GM23338 (cell line): ENCODE measurements at regions not wholly inside any gene's neighbourhood (a gene's known extent, or its start where the extent isn't known, plus 50 kb on each side); places are given as distances from the start of the nearest gene placed in this dataset.

Experiments
- ATAC-seq: fragments of 200-7000 bp; cut with Tn5 transposase; 3 replicates; pipeline ENCODE4 v1.9.1; 2020
- DNase-seq: peaks from one replicate; pipeline ENCODE4 v3.0.0-alpha.2; 2015; ENCODE audit warnings: low spot score
- H2AFZ ChIP-seq: fragments of 200-600 bp; sonication (generic); 2 replicates; pipeline ENCODE4 v1.8.0; 2016; ENCODE audit warnings: antibody characterized with exemption, mild to moderate bottlenecking, moderate library complexity
- H3F3A ChIP-seq: fragments of 200-600 bp; sonication (generic); replicated peaks from 2 replicates; pipeline ENCODE4 v1.8.0; 2017; ENCODE audit warnings: antibody characterized with exemption, mixed run types, low read depth
- H3K27ac ChIP-seq: fragments of 200-600 bp; sonication (generic); 2 replicates; pipeline ENCODE4 v1.6.1; 2016; ENCODE audit warnings: low read depth
- H3K27me3 ChIP-seq: fragments of 200-600 bp; sonication (generic); 2 replicates; pipeline ENCODE4 v1.8.0; 2016; ENCODE audit warnings: mild to moderate bottlenecking, mixed run types, moderate library complexity; ENCODE audit not compliant: insufficient read depth
- H3K36me3 ChIP-seq: fragments of 200-600 bp; sonication (generic); 2 replicates; pipeline ENCODE4 v1.8.0; 2016; ENCODE audit warnings: mild to moderate bottlenecking; ENCODE audit not compliant: insufficient read depth
- H3K4me1 ChIP-seq: fragments of 200-600 bp; sonication (generic); 2 replicates; pipeline ENCODE4 v1.8.0; 2016; ENCODE audit warnings: mild to moderate bottlenecking, moderate library complexity; ENCODE audit not compliant: insufficient read depth
- H3K4me2 ChIP-seq: fragments of 200-600 bp; sonication (generic); 2 replicates; pipeline ENCODE4 v1.7.1; 2017; ENCODE audit warnings: mixed run types
- H3K4me3 ChIP-seq: fragments of 200-600 bp; sonication (generic); 2 replicates; pipeline ENCODE4 v1.6.1; 2016; ENCODE audit warnings: mixed run types
- H3K79me2 ChIP-seq: fragments of 200-600 bp; sonication (generic); replicated peaks from 2 replicates; pipeline ENCODE4 v1.8.0; 2017; ENCODE audit warnings: mild to moderate bottlenecking; ENCODE audit not compliant: insufficient read depth
- H3K9me2 ChIP-seq: fragments of 200-600 bp; sonication (generic); 2 replicates; pipeline ENCODE4 v1.8.0; 2017; ENCODE audit not compliant: insufficient read depth
- H4K20me1 ChIP-seq: fragments of 200-600 bp; sonication (generic); replicated peaks from 2 replicates; pipeline ENCODE4 v1.8.0; 2017; ENCODE audit warnings: mild to moderate bottlenecking; ENCODE audit not compliant: insufficient read depth
- H3K27ac Mint-ChIP-seq: 2 replicates; pipeline ENCODE4 v1.8.0; 2020; ENCODE audit warnings: inconsistent platforms, mild to moderate bottlenecking, moderate library complexity, mixed read lengths
- H3K27me3 Mint-ChIP-seq: 3 replicates; pipeline ENCODE4 v1.8.0; 2022; ENCODE audit warnings: low read depth, mild to moderate bottlenecking, moderate library complexity, mixed read lengths, inconsistent platforms; ENCODE audit not compliant: insufficient read depth, poor library complexity
- H3K36me3 Mint-ChIP-seq: 3 replicates; pipeline ENCODE4 v1.8.0; 2021; ENCODE audit warnings: low read depth, mild to moderate bottlenecking, inconsistent platforms, moderate library complexity, mixed read lengths
- H3K4me1 Mint-ChIP-seq: 3 replicates; pipeline ENCODE4 v1.8.0; 2020; ENCODE audit warnings: mild to moderate bottlenecking, inconsistent platforms, mixed read lengths
- H3K4me3 Mint-ChIP-seq: 3 replicates; pipeline ENCODE4 v1.8.0; 2021; ENCODE audit warnings: moderate library complexity, mild to moderate bottlenecking, inconsistent platforms, mixed read lengths
- H3K9me3 Mint-ChIP-seq: 3 replicates; pipeline ENCODE4 v1.8.0; 2020; ENCODE audit warnings: moderate library complexity, mild to moderate bottlenecking, inconsistent platforms, mixed read lengths
- CREB1 ChIP-seq: fragments of 250-450 bp; sonication (Bioruptor Pico); IDR thresholded peaks from 2 replicates; pipeline ENCODE4 v1.5.0; 2020; ENCODE audit warnings: low read depth, mild to moderate bottlenecking, moderate library complexity
- CTCF ChIP-seq, 2 experiments: fragments of 200-600 bp in 1 of 2; sonication (generic) in 1 of 2; conservative IDR thresholded peaks; 2 replicates each; pipeline versions ENCODE4 v1.5.1 to v1.6.1; 2016 to 2017; ENCODE audit warnings: antibody characterized with exemption in 2 of 2, low read depth in 2 of 2, mild to moderate bottlenecking in 2 of 2, moderate library complexity in 1 of 2
- ETS1 ChIP-seq: IDR thresholded peaks from 2 replicates; pipeline ENCODE4 v1.6.1; 2016; ENCODE audit warnings: antibody characterized with exemption
- EZH2 ChIP-seq: fragments of 200-600 bp; sonication (generic); IDR thresholded peaks from one replicate; pipeline ENCODE4 v1.8.0; 2017; ENCODE audit warnings: antibody characterized with exemption, mild to moderate bottlenecking, low read depth; ENCODE audit not compliant: unreplicated experiment
- EZH2phosphoT487 ChIP-seq: fragments of 200-600 bp; sonication (generic); IDR thresholded peaks from one replicate; pipeline ENCODE4 v1.8.1; 2018; ENCODE audit warnings: antibody characterized with exemption; ENCODE audit not compliant: unreplicated experiment
- JUNB ChIP-seq: IDR thresholded peaks from one replicate; pipeline ENCODE4 v1.6.1; 2016; ENCODE audit warnings: antibody characterized with exemption; ENCODE audit not compliant: unreplicated experiment
- NANOG ChIP-seq: IDR thresholded peaks from 2 replicates; pipeline ENCODE4 v1.6.1; 2016; ENCODE audit warnings: antibody characterized with exemption, borderline replicate concordance
- POLR2AphosphoS5 ChIP-seq: IDR thresholded peaks from 2 replicates; pipeline ENCODE4 v1.6.1; 2016; ENCODE audit warnings: antibody characterized with exemption, low read depth
- STAT1 ChIP-seq: IDR thresholded peaks from one replicate; pipeline ENCODE4 v1.6.1; 2016; ENCODE audit warnings: antibody characterized with exemption; ENCODE audit not compliant: unreplicated experiment
- ZNF331 ChIP-seq: fragments of 250-450 bp; sonication (Bioruptor Pico); IDR thresholded peaks from 2 replicates; pipeline ENCODE4 v1.5.0; 2020; ENCODE audit warnings: low read depth, mild to moderate bottlenecking, moderate library complexity
- TF ChIP-seq, protein P1 (sequence below): fragments of 250-450 bp; sonication (Bioruptor Pico); IDR thresholded peaks from 2 replicates; pipeline ENCODE4 v1.5.0; 2020; ENCODE audit warnings: mild to moderate bottlenecking, moderate library complexity

DNA sequence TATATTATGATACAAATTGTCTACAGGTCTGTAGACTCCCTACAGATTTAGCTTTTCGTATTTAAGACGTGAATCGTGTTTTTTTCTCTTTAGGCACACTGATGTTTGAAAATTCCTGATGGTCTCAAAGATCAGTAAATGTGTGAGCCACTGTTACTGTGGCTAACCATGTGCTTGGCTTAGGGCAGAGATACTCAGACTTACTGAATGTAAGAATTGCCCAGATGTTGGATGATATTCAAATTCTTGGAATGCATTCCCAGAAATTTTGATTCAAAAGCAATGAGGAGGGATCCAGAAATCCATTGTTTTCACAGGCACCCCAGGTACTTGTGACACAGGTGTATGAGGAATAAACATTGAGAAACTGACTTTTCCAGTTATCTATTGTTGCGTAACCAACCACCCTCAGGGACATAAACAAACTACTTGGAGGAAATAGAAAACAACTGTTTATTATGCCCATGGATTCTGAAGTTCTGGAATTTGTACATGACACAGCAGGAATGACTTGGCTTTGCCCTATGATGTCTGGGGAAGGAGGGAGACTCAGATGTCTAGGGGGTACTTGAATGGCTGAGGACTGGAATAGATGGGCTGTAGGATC is 339.6 kb upstream of the CITED2 start:
- H3K36me3 ChIP-seq: no peaks in the 10 kb centered on the region
- H2AFZ ChIP-seq: peak overlapping the region; percentile 58; the same call in 1 of the 2 replicates
- DNase-seq: no peak
- no peaks in the 10 kb centered on the region for H3K9me3 Mint-ChIP-seq
- H3K4me3 ChIP-seq: no peak overlapping the region
- H3K4me2 ChIP-seq: no peak overlapping the region
- H3K4me1 Mint-ChIP-seq: peaks cover 8% of the 10 kb centered on the region; the same call in 2 of the 3 replicates
- no peaks in the 10 kb centered on the region for H3F3A ChIP-seq
- 0 out of 2 replicates have a peak overlapping the region, but pooled peaks have one; percentile 47 for H3K27ac Mint-ChIP-seq
- no peaks in the 10 kb centered on the region for H3K27me3 ChIP-seq
- no peaks in the 10 kb centered on the region for H3K4me1 ChIP-seq
- peaks cover 1% of the 10 kb centered on the region for H3K27me3 Mint-ChIP-seq
- H3K9me2 ChIP-seq: no peaks in the 10 kb centered on the region
- no peaks in the 10 kb centered on the region for H3K79me2 ChIP-seq
- H3K4me3 Mint-ChIP-seq: no peak overlapping the region
- H3K27ac ChIP-seq: no peak overlapping the region
- TF ChIP-seq CREB1 (no peak), EZH2 (no peak), NANOG (no peak), EZH2phosphoT487 (no peak), JUNB (no peak), ZNF331 (CRISPR knock-in tag) (no peak), ETS1 (no peak), POLR2AphosphoS5 (no peak), STAT1 (no peak), CTCF (conservative IDR thresholded peaks at IDR 0.05; ENCODE audit: low read depth in 2 of 2) (no peak)
- TF ChIP-seq, protein P1, sequence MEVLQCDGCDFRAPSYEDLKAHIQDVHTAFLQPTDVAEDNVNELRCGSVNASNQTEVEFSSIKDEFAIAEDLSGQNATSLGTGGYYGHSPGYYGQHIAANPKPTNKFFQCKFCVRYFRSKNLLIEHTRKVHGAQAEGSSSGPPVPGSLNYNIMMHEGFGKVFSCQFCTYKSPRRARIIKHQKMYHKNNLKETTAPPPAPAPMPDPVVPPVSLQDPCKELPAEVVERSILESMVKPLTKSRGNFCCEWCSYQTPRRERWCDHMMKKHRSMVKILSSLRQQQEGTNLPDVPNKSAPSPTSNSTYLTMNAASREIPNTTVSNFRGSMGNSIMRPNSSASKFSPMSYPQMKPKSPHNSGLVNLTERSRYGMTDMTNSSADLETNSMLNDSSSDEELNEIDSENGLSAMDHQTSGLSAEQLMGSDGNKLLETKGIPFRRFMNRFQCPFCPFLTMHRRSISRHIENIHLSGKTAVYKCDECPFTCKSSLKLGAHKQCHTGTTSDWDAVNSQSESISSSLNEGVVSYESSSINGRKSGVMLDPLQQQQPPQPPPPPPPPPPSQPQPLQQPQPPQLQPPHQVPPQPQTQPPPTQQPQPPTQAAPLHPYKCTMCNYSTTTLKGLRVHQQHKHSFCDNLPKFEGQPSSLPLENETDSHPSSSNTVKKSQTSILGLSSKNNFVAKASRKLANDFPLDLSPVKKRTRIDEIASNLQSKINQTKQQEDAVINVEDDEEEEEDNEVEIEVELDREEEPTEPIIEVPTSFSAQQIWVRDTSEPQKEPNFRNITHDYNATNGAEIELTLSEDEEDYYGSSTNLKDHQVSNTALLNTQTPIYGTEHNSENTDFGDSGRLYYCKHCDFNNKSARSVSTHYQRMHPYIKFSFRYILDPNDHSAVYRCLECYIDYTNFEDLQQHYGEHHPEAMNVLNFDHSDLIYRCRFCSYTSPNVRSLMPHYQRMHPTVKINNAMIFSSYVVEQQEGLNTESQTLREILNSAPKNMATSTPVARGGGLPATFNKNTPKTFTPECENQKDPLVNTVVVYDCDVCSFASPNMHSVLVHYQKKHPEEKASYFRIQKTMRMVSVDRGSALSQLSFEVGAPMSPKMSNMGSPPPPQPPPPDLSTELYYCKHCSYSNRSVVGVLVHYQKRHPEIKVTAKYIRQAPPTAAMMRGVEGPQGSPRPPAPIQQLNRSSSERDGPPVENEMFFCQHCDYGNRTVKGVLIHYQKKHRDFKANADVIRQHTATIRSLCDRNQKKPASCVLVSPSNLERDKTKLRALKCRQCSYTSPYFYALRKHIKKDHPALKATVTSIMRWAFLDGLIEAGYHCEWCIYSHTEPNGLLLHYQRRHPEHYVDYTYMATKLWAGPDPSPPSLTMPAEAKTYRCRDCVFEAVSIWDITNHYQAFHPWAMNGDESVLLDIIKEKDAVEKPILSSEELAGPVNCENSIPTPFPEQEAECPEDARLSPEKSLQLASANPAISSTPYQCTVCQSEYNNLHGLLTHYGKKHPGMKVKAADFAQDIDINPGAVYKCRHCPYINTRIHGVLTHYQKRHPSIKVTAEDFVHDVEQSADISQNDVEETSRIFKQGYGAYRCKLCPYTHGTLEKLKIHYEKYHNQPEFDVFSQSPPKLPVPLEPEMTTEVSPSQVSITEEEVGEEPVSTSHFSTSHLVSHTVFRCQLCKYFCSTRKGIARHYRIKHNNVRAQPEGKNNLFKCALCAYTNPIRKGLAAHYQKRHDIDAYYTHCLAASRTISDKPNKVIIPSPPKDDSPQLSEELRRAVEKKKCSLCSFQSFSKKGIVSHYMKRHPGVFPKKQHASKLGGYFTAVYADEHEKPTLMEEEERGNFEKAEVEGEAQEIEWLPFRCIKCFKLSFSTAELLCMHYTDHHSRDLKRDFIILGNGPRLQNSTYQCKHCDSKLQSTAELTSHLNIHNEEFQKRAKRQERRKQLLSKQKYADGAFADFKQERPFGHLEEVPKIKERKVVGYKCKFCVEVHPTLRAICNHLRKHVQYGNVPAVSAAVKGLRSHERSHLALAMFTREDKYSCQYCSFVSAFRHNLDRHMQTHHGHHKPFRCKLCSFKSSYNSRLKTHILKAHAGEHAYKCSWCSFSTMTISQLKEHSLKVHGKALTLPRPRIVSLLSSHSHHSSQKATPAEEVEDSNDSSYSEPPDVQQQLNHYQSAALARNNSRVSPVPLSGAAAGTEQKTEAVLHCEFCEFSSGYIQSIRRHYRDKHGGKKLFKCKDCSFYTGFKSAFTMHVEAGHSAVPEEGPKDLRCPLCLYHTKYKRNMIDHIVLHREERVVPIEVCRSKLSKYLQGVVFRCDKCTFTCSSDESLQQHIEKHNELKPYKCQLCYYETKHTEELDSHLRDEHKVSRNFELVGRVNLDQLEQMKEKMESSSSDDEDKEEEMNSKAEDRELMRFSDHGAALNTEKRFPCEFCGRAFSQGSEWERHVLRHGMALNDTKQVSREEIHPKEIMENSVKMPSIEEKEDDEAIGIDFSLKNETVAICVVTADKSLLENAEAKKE (CRISPR knock-in tag): no peak
- no peaks in the 10 kb centered on the region for H4K20me1 ChIP-seq
- no peaks in the 10 kb centered on the region for H3K36me3 Mint-ChIP-seq
- no peak for ATAC-seq
